SK-N-SH treated with all-trans-retinoic acid at 6 μM for 48 hours (cell line): ENCODE measurements at regions not wholly inside any gene's neighbourhood (a gene's known extent, or its start where the extent isn't known, plus 50 kb on each side); places are given as distances from the start of the nearest gene placed in this dataset.

ENCODE experiments used
- ZFP3 ChIP-seq: fragments of 250-450 bp; sonication (Bioruptor Pico); IDR thresholded peaks from 2 replicates; pipeline ENCODE4 v1.5.0; 2020; ENCODE audit warnings: mild to moderate bottlenecking, moderate library complexity
- ZFP30 ChIP-seq: fragments of 450-650 bp; formaldehyde crosslinking; IDR thresholded peaks from 2 replicates; pipeline ENCODE4 v1.5.0; 2022; ENCODE audit warnings: mild to moderate bottlenecking, moderate library complexity
- ZNF8 ChIP-seq: fragments of 450-650 bp; formaldehyde crosslinking; IDR thresholded peaks from 2 replicates; pipeline ENCODE4 v1.5.0; 2020; ENCODE audit warnings: mild to moderate bottlenecking, moderate library complexity
- TF ChIP-seq, protein P1 (sequence below): fragments of 250-450 bp; sonication (Bioruptor Pico); IDR thresholded peaks from 2 replicates; pipeline ENCODE4 v1.5.1; 2020; ENCODE audit warnings: low read depth, mild to moderate bottlenecking, moderate library complexity
- TF ChIP-seq, protein P2 (sequence below): fragments of 250-450 bp; sonication (Bioruptor Pico); IDR thresholded peaks from 2 replicates; pipeline ENCODE4 v1.5.0; 2020; ENCODE audit warnings: mild to moderate bottlenecking, moderate library complexity
- TF ChIP-seq, protein P3 (sequence below): fragments of 250-450 bp; sonication (Bioruptor Pico); IDR thresholded peaks from 2 replicates; pipeline ENCODE4 v1.8.0; 2020; ENCODE audit warnings: mild to moderate bottlenecking, moderate library complexity, borderline replicate concordance

DNA sequence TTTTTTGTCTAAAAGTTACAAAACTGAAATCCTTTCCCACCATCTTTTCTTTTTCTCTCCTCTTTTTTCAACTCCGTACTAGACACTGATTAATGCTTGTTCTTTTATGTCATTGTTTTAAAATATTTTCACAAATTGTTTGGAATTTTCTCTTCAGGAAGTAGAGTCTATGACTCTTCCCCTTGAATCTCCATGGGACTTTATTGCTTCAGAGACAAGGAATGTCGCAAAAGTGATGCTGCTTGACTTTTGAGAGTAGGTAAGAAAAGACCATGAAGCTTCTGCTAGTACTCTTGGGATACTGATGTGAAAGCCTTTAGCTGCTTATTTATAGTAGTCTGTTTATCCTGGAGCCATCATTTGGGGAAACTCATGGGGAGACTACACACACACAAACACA is 260.1 kb upstream of the SLC10A2 start:
- TF ChIP-seq ZNF8, result no peak
- TF ChIP-seq ZFP30, result no peak
- TF ChIP-seq ZFP3 (CRISPR knock-in tag), result no peak
- TF ChIP-seq, protein P1, sequence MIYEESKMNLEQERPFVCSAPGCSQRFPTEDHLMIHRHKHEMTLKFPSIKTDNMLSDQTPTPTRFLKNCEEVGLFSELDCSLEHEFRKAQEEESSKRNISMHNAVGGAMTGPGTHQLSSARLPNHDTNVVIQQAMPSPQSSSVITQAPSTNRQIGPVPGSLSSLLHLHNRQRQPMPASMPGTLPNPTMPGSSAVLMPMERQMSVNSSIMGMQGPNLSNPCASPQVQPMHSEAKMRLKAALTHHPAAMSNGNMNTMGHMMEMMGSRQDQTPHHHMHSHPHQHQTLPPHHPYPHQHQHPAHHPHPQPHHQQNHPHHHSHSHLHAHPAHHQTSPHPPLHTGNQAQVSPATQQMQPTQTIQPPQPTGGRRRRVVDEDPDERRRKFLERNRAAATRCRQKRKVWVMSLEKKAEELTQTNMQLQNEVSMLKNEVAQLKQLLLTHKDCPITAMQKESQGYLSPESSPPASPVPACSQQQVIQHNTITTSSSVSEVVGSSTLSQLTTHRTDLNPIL (CRISPR knock-in tag), result no peak
- TF ChIP-seq, protein P2, sequence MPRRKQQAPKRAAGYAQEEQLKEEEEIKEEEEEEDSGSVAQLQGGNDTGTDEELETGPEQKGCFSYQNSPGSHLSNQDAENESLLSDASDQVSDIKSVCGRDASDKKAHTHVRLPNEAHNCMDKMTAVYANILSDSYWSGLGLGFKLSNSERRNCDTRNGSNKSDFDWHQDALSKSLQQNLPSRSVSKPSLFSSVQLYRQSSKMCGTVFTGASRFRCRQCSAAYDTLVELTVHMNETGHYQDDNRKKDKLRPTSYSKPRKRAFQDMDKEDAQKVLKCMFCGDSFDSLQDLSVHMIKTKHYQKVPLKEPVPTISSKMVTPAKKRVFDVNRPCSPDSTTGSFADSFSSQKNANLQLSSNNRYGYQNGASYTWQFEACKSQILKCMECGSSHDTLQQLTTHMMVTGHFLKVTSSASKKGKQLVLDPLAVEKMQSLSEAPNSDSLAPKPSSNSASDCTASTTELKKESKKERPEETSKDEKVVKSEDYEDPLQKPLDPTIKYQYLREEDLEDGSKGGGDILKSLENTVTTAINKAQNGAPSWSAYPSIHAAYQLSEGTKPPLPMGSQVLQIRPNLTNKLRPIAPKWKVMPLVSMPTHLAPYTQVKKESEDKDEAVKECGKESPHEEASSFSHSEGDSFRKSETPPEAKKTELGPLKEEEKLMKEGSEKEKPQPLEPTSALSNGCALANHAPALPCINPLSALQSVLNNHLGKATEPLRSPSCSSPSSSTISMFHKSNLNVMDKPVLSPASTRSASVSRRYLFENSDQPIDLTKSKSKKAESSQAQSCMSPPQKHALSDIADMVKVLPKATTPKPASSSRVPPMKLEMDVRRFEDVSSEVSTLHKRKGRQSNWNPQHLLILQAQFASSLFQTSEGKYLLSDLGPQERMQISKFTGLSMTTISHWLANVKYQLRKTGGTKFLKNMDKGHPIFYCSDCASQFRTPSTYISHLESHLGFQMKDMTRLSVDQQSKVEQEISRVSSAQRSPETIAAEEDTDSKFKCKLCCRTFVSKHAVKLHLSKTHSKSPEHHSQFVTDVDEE (CRISPR knock-in tag), result no peak
- TF ChIP-seq, protein P3, sequence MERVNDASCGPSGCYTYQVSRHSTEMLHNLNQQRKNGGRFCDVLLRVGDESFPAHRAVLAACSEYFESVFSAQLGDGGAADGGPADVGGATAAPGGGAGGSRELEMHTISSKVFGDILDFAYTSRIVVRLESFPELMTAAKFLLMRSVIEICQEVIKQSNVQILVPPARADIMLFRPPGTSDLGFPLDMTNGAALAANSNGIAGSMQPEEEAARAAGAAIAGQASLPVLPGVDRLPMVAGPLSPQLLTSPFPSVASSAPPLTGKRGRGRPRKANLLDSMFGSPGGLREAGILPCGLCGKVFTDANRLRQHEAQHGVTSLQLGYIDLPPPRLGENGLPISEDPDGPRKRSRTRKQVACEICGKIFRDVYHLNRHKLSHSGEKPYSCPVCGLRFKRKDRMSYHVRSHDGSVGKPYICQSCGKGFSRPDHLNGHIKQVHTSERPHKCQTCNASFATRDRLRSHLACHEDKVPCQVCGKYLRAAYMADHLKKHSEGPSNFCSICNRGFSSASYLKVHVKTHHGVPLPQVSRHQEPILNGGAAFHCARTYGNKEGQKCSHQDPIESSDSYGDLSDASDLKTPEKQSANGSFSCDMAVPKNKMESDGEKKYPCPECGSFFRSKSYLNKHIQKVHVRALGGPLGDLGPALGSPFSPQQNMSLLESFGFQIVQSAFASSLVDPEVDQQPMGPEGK, result no peak
